LNCAP (cell line): ENCODE measurements at regions not wholly inside any gene's neighbourhood (a gene's known extent, or its start where the extent isn't known, plus 50 kb on each side); places are given as distances from the start of the nearest gene placed in this dataset.

Source experiments
- TF ChIP-seq, protein P1 (sequence below): fragments of 450-650 bp; IDR thresholded peaks from 2 replicates; pipeline ENCODE4 v1.5.1; 2017; ENCODE audit warnings: mild to moderate bottlenecking

DNA sequence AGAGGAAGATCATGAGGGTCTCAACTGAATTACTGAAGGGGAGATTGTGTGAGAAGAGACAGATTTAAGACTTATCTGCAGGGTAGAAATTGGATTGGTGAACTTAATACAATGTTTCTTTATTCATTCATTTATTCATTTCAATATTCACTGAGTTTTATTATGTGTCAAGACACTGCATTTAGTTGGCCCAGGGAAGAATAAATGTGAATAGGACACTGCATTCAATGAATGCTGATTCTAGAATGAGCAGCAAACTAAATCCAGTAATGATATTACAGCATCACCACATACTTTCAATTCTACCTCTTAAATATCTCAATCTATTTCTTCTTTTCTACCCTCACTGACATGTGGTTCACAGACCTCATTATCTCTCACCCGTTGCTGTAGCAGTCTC, 149.0 kb upstream of the TACR1 start:
- TF ChIP-seq, protein P1, sequence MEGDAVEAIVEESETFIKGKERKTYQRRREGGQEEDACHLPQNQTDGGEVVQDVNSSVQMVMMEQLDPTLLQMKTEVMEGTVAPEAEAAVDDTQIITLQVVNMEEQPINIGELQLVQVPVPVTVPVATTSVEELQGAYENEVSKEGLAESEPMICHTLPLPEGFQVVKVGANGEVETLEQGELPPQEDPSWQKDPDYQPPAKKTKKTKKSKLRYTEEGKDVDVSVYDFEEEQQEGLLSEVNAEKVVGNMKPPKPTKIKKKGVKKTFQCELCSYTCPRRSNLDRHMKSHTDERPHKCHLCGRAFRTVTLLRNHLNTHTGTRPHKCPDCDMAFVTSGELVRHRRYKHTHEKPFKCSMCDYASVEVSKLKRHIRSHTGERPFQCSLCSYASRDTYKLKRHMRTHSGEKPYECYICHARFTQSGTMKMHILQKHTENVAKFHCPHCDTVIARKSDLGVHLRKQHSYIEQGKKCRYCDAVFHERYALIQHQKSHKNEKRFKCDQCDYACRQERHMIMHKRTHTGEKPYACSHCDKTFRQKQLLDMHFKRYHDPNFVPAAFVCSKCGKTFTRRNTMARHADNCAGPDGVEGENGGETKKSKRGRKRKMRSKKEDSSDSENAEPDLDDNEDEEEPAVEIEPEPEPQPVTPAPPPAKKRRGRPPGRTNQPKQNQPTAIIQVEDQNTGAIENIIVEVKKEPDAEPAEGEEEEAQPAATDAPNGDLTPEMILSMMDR, result no peak

DNA sequence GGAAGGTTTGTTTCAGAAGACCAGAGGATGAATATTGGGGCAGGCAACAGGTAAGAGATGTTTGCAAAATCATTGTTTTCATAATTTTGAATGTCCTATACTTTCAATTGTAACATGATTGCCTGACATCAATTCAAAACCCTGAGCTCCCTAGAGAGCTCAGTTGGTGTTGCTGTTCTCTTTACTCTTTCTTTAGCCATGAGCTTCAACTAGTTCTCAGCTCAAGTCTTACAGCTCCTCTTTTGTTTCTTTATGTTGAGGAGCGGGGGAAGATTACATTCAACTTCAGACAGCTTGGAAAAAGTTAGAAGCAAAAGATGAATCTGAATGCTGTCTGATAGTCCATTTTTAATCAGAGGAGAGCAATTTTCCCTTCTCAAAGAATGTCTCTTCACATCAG, 144.8 kb upstream of the TACR1 start:
- TF ChIP-seq, protein P1, result no peak

DNA sequence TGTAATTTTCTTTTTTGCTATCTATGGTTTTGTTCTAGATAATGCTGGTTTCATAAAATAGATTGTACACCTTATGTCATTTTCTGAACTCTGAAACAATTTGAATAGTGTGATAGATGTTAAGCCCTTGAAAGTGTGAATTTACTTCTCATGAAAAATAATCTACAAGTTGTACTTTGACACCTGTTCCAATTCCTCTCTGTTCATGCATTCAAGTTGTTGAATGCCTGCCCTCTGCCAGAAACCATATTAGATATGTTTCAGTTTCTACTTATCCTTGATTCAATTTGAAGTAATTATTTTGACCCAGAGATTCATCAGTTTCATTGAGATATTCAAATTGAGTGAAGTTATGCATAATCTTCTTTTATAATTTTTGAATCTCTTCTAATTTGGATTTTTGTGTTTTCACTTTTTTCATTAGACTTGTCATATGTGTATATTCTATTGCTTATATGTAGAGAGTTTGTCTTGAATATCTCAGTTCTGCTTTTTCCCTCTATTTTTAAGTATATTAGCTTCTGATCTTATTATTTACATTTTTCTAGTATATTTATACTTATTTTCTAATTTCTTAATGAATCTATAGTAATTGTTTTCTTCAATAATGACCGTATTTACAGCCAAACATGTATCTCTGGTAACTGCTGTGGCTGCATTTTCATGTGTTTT, 143.3 kb upstream of the TACR1 start:
- TF ChIP-seq, protein P1, result no peak

DNA sequence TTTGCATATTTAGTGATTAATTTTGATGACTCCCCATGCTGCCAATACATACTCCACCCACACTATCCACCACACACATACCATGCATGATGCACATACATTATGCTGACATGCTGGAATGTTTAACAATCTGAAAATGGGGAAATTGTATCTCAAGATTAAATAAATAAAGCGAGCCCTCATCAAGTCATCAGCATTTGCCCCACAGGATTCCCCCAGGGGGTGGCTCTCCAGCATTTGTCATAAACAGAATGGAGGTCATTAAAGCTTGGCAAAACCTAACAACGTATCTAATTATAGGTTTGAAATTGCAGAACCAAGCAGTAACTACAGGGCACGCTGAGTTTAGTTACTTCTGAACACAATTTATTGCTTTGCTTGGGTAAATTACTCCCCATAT, 141.2 kb upstream of the TACR1 start:
- TF ChIP-seq, protein P1, result no peak

DNA sequence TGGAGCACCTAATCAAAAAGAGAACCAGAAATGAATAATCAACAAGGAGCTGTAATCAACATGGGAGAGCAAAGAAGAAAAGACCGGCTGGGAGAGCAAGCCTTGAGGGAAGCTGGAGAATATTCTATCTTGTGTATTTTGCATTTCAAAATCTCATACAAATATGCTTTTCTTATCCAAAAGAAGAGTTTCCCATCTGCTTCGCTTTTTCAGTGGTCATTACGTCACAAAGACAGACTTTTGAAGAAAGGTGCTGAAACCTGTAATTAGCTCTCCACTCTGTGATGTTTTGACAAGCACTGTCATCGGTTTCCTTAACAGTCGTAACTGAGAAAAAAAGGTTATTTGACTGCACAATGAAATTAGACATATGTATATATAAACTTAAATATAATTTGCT, 139.1 kb upstream of the TACR1 start:
- TF ChIP-seq, protein P1, result no peak

DNA sequence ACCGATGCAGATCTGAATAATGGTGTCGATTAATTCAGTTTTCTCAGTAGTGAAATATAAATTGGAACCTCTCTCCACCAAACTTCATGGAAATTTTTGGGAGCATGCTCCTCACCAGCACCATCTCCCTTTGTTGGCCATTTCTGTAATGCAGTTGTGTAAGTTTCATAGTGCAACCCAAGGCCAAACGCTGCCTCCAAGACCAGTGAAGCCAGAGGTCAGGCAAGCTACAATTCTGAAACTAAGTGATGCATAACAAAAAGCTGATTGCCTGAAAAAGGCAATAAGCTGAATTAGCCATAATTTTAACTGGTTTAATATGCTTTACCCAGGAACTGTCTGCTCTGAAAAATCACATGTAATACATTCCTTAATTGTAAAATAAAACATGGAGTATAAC, 138.3 kb upstream of the TACR1 start:
- TF ChIP-seq, protein P1, result no peak

DNA sequence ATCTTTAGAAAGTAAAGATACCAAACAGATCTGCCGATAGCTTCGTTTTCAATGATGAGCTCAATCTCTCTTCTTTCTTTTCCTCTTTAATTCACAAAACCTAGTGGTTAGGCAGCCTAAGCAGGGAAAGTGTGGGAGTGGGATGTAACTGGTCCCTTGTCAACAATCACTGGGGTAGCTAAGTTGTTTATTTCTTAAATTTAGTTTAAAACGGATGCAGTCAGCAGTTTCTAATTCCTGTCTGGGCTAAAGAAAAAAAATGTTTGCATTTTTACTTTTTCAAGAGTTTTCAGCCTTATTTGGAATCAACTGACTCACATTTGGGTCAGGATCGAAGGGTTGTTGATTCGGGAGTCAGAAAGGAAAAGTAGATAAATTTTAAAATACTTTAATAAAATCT, 137.7 kb upstream of the TACR1 start:
- TF ChIP-seq, protein P1, result no peak

DNA sequence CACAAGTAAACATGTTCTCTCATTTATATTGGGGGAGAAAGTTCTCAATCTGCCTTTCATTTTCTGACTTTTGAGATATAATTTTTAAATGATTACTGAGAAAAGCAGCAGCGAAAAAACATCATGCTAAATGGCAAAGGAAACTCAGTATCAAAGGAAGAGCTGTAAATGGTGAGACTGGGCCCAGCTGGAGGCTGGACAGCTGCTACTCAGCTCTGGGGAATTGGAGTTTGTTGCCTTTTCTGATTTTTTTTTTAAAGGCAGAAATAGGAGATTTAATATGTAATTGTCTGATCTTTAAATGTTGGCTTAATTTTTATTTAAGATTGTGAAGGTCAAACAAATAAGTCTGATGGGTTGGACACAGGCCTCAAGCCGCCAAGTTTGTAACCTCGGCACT, 137.1 kb upstream of the TACR1 start:
- TF ChIP-seq, protein P1, result no peak
